Brain microvascular endothelial cell (primary cell): ENCODE measurements at regions not wholly inside any gene's neighbourhood (a gene's known extent, or its start where the extent isn't known, plus 50 kb on each side); places are given as distances from the start of the nearest gene placed in this dataset.

Source experiments
- DNase-seq: peaks from one replicate; pipeline ENCODE4 v3.0.0-alpha.2; 2020
- H3K27ac ChIP-seq: fragments of 250-450 bp; sonication (Bioruptor Pico); 2 replicates; pipeline ENCODE4 v1.5.1; 2020; ENCODE audit warnings: mild to moderate bottlenecking, moderate library complexity
- H3K27me3 ChIP-seq: fragments of 250-450 bp; sonication (Bioruptor Pico); replicated peaks from 2 replicates; pipeline ENCODE4 v1.5.1; 2020; ENCODE audit warnings: mild to moderate bottlenecking
- H3K36me3 ChIP-seq: fragments of 250-450 bp; sonication (Bioruptor Pico); replicated peaks from 2 replicates; pipeline ENCODE4 v1.5.1; 2020; ENCODE audit warnings: mild to moderate bottlenecking
- H3K4me3 ChIP-seq: 2 replicates; pipeline ENCODE4 v1.5.1; 2011; ENCODE audit warnings: low read depth, mild to moderate bottlenecking, control low read depth, low read length, moderate library complexity
- in situ Hi-C: cut with HindIII; loops from 2 replicates; pipeline ENCODE4 v1.10.0; 2017; ENCODE audit warnings: low sequenced_read_pairs, low pct_ligation_motif_present
- TF ChIP-seq, protein P1 (sequence below): IDR thresholded peaks from 2 replicates; pipeline ENCODE4 v1.5.1; 2011; ENCODE audit warnings: low read depth, mild to moderate bottlenecking, moderate library complexity, low read length, control low read depth, inconsistent platforms; ENCODE audit errors: missing control alignments

DNA sequence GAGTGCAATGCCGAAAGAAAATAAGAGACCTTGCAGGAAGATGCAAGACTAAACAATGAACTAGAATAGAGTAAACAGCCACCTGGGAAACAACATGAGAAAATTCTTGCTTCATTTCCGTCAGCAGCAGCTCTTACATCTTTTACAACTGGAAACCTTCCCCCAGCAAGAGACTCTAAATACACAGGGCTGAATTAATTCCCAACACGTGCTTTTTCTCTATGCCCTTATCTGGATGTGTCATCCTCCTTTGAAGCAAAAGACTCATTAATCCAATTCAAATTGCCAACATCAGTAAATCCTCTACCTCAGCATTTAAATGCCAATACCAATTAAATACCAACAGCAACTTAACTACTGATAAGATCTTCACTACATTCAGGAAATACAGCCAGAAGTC, 99.0 kb upstream of the PDE1C start:
- Histone ChIP-seq H3K27ac (no peak overlapping the region), H3K4me3 (no peak overlapping the region), H3K27me3 (no peaks in the 10 kb centered on the region), H3K36me3 (no peaks in the 10 kb centered on the region)
- TF ChIP-seq, protein P1, sequence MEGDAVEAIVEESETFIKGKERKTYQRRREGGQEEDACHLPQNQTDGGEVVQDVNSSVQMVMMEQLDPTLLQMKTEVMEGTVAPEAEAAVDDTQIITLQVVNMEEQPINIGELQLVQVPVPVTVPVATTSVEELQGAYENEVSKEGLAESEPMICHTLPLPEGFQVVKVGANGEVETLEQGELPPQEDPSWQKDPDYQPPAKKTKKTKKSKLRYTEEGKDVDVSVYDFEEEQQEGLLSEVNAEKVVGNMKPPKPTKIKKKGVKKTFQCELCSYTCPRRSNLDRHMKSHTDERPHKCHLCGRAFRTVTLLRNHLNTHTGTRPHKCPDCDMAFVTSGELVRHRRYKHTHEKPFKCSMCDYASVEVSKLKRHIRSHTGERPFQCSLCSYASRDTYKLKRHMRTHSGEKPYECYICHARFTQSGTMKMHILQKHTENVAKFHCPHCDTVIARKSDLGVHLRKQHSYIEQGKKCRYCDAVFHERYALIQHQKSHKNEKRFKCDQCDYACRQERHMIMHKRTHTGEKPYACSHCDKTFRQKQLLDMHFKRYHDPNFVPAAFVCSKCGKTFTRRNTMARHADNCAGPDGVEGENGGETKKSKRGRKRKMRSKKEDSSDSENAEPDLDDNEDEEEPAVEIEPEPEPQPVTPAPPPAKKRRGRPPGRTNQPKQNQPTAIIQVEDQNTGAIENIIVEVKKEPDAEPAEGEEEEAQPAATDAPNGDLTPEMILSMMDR: no peak
- in situ Hi-C loops: no loop called here
- no peak for DNase-seq

DNA sequence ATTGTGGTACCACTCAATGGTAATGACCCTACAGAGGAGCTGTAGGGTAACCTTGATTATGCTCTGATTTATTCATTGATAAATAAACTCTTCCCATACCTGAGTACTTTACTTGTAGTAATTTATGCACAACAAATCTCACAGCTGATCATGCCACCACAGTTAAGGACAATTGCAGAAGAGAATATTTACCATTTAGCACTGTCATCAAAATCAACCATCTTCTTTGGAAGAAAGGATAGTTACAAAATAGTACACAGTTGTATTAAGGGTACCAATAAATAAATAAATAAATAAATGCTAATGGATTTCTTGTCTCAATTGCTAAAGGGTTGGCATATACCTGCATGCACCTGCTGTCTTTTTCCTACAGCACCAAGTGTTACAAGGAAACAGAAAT, 97.6 kb upstream of the PDE1C start:
- Histone ChIP-seq H3K27ac (no peak overlapping the region), H3K36me3 (no peaks in the 10 kb centered on the region), H3K4me3 (no peak overlapping the region), H3K27me3 (no peaks in the 10 kb centered on the region)
- in situ Hi-C loops: no loop called here
- TF ChIP-seq, protein P1: no peak
- DNase-seq: no peak

DNA sequence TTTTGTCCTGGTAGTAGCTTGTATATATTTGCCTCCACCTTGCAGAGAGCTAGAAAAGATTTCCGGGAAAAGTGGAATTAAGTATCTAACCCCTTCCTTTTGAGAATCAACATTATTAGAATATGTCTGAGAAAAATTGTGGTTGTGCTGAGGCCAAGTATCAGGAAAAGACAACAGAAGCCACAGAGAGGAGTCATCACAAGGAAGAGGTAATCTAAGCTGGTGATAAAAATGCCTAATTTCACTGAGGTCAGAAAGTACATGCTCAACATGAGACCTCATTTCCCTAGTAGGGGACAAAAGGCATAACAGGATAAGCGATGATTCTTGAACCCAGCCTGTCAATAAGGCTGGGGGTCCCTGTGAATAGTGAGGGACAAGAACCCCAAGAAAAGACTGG, 97.0 kb upstream of the PDE1C start:
- TF ChIP-seq, protein P1: no peak
- in situ Hi-C loops: no loop called here
- no peaks in the 10 kb centered on the region for H3K36me3 ChIP-seq
- no peak for DNase-seq
- H3K27me3 ChIP-seq: no peaks in the 10 kb centered on the region
- H3K27ac ChIP-seq: no peak overlapping the region
- no peak overlapping the region for H3K4me3 ChIP-seq

DNA sequence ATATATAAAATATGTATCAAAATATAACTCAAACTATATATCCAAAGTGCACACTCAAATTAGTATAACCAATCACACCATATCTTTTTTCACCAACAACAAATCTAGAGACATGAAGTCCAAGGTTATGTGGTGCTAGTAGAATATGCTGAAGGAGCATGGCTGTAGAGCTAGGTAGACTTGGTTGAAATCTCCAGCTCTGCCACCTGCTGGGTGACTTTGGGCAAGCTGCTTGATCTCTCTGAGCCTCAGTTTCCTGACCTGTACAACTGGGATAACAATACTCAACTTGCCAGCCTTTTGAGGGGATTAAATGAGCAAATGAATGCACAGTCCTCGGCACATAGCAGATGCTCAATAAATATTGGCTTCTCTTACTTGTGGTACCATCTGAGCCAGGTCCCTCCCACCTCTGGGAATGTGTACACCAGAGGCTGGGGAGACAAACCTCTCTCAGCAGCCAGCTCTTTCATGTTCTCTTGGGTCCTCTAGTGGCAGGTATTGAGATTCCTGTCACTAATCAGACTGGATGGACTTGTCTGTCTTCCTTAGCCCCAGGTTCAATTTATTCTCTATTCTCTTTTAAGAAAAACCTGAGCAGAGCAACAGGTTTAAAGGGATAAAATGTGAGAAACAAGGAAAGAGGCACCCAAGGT, 94.3 kb upstream of the PDE1C start:
- in situ Hi-C loops: no loop called here
- TF ChIP-seq, protein P1: peak; percentile 67
- peak overlapping the region; percentile 79 for H3K27ac ChIP-seq
- peak; percentile 76 for DNase-seq
- H3K4me3 ChIP-seq: no peak overlapping the region
- H3K36me3 ChIP-seq: no peaks in the 10 kb centered on the region
- no peaks in the 10 kb centered on the region for H3K27me3 ChIP-seq

DNA sequence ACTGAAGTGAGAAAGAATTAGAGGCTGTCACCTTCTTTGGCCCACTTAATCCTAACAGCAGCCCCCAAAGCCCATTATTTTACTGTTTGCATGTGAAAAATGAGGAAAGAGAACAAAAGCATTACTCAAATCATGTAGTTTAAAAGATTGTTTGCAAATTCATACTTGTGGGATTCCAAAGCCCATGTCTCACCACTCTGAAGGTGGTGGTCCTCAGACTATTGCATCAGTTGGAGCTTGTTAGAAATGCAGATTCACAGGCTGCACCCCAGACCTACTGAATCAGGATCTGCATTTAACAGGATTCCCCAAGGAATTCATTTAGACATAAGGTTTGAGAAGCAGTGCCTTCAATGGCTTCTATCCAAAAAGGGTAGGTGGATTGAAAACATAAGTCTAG, 93.7 kb upstream of the PDE1C start:
- no peaks in the 10 kb centered on the region for H3K36me3 ChIP-seq
- peak overlapping the region; percentile 79 for H3K27ac ChIP-seq
- H3K4me3 ChIP-seq: no peak overlapping the region
- DNase-seq: no peak
- TF ChIP-seq, protein P1: no peak
- in situ Hi-C loops: no loop called here
- no peaks in the 10 kb centered on the region for H3K27me3 ChIP-seq
